H9 (cell line): ENCODE measurements at regions not wholly inside any gene's neighbourhood (a gene's known extent, or its start where the extent isn't known, plus 50 kb on each side); places are given as distances from the start of the nearest gene placed in this dataset.

Experiments
- DNase-seq: peaks from one replicate; pipeline ENCODE4 v3.0.0-alpha.2; 2017
- H2AFZ ChIP-seq: one replicate; pipeline ENCODE4 v1.6.1; 2013; ENCODE audit warnings: mild to moderate bottlenecking, low read length, control low read depth, moderate library complexity
- H2AK5ac ChIP-seq: 2 replicates; pipeline ENCODE4 v1.6.1; 2013; ENCODE audit warnings: low read length, control low read depth, mixed read lengths; ENCODE audit not compliant: insufficient read length
- H2BK120ac ChIP-seq: one replicate; pipeline ENCODE4 v1.6.1; 2013; ENCODE audit warnings: low read depth, mild to moderate bottlenecking, low read length, control low read depth, inconsistent platforms; ENCODE audit not compliant: poor library complexity, severe bottlenecking
- H2BK12ac ChIP-seq: 2 replicates; pipeline ENCODE4 v1.6.1; 2013; ENCODE audit warnings: low read length, control low read depth, mixed read lengths, low read depth; ENCODE audit not compliant: insufficient read length
- H2BK15ac ChIP-seq: 2 replicates; pipeline ENCODE4 v1.6.1; 2013; ENCODE audit warnings: low read depth, low read length, control low read depth
- H2BK20ac ChIP-seq: one replicate; pipeline ENCODE4 v1.6.1; 2013; ENCODE audit warnings: low read depth, mild to moderate bottlenecking, low read length, control low read depth, inconsistent platforms; ENCODE audit not compliant: poor library complexity, severe bottlenecking
- H2BK5ac ChIP-seq: 2 replicates; pipeline ENCODE4 v1.6.1; 2013; ENCODE audit warnings: low read length, control low read depth, mixed read lengths; ENCODE audit not compliant: insufficient read length
- H3K14ac ChIP-seq: 2 replicates; pipeline ENCODE4 v1.6.1; 2013; ENCODE audit warnings: low read length, control low read depth; ENCODE audit not compliant: insufficient read depth
- H3K18ac ChIP-seq: 2 replicates; pipeline ENCODE4 v1.6.1; 2013; ENCODE audit warnings: low read depth, mild to moderate bottlenecking, mixed read lengths, low read length, control low read depth; ENCODE audit not compliant: insufficient read length
- H3K23ac ChIP-seq: 2 replicates; pipeline ENCODE4 v1.6.1; 2013; ENCODE audit warnings: low read length, control low read depth, mixed read lengths, low read depth; ENCODE audit not compliant: insufficient read length
- H3K23me2 ChIP-seq: 2 replicates; pipeline ENCODE4 v1.6.1; 2013; ENCODE audit warnings: low read depth, mild to moderate bottlenecking, mixed read lengths, low read length, control low read depth; ENCODE audit not compliant: insufficient read length, poor library complexity, severe bottlenecking
- H3K27ac ChIP-seq: 2 replicates; pipeline ENCODE4 v1.5.1; 2013; ENCODE audit warnings: low read length, control low read depth, mixed read lengths, low read depth; ENCODE audit not compliant: insufficient read length
- H3K27me3 ChIP-seq: 2 replicates; pipeline ENCODE4 v1.6.1; 2013; ENCODE audit warnings: low read length, control low read depth, inconsistent platforms; ENCODE audit not compliant: insufficient read depth
- H3K4ac ChIP-seq: 2 replicates; pipeline ENCODE4 v1.6.1; 2013; ENCODE audit warnings: low read depth, mild to moderate bottlenecking, control low read depth, inconsistent platforms, low read length, moderate library complexity
- H3K4me1 ChIP-seq: 2 replicates; pipeline ENCODE4 v1.6.1; 2013; ENCODE audit warnings: low read length, control low read depth, inconsistent platforms; ENCODE audit not compliant: insufficient read depth
- H3K4me2 ChIP-seq: 2 replicates; pipeline ENCODE4 v1.6.1; 2013; ENCODE audit warnings: low read length, control low read depth, mixed read lengths; ENCODE audit not compliant: insufficient read length, insufficient read depth
- H3K56ac ChIP-seq: 2 replicates; pipeline ENCODE4 v1.6.1; 2013; ENCODE audit warnings: low read depth, mild to moderate bottlenecking, mixed read lengths, low read length, control low read depth; ENCODE audit not compliant: insufficient read length
- H3K79me1 ChIP-seq: 2 replicates; pipeline ENCODE4 v1.6.1; 2013; ENCODE audit warnings: low read depth, mild to moderate bottlenecking, moderate library complexity, low read length, control low read depth, inconsistent platforms; ENCODE audit not compliant: insufficient read depth, poor library complexity, severe bottlenecking
- H3K79me2 ChIP-seq: 2 replicates; pipeline ENCODE4 v1.6.1; 2013; ENCODE audit warnings: low read length, control low read depth, inconsistent platforms; ENCODE audit not compliant: insufficient read depth
- H3K9ac ChIP-seq: 2 replicates; pipeline ENCODE4 v1.6.1; 2013; ENCODE audit warnings: low read length, control low read depth, mixed read lengths; ENCODE audit not compliant: insufficient read length; ENCODE audit errors: extremely low read depth
- H3K9me3 ChIP-seq: one replicate; pipeline ENCODE4 v1.6.1; 2013; ENCODE audit warnings: low read depth, low read length, inconsistent platforms; ENCODE audit not compliant: control insufficient read depth
- H3T11ph ChIP-seq: one replicate; pipeline ENCODE4 v1.6.1; 2013; ENCODE audit warnings: mild to moderate bottlenecking, low read length, control low read depth, inconsistent platforms
- H4K20me1 ChIP-seq: one replicate; pipeline ENCODE4 v1.6.1; 2013; ENCODE audit not compliant: control insufficient read depth, insufficient read length, insufficient read depth
- H4K5ac ChIP-seq: 2 replicates; pipeline ENCODE4 v1.6.1; 2013; ENCODE audit warnings: low read depth, mild to moderate bottlenecking, mixed read lengths, low read length, control low read depth; ENCODE audit not compliant: insufficient read length
- H4K8ac ChIP-seq: replicated peaks from 2 replicates; pipeline ENCODE4 v1.6.1; 2013; ENCODE audit warnings: low read length, control low read depth, mixed read lengths, low read depth; ENCODE audit not compliant: insufficient read length
- H4K91ac ChIP-seq: 2 replicates; pipeline ENCODE4 v1.6.1; 2013; ENCODE audit warnings: low read depth, mild to moderate bottlenecking, moderate library complexity, mixed read lengths, low read length, control low read depth; ENCODE audit not compliant: insufficient read length
- H3K27ac Mint-ChIP-seq, 3 experiments: 2 replicates in 2 of 3; 3 replicates in 1 of 3; pipeline ENCODE4 v1.8.0; 2020 to 2021; ENCODE audit warnings: mixed read lengths in 3 of 3, mild to moderate bottlenecking in 1 of 3, moderate library complexity in 1 of 3
- H3K27me3 Mint-ChIP-seq: 2 replicates; pipeline ENCODE4 v1.8.0; 2021; ENCODE audit warnings: low read depth, mild to moderate bottlenecking, moderate library complexity, mixed read lengths
- H3K36me3 Mint-ChIP-seq, 3 experiments: 2 replicates in 2 of 3; 3 replicates in 1 of 3; pipeline ENCODE4 v1.8.0; 2020 to 2021; ENCODE audit warnings: low read depth in 3 of 3, mixed read lengths in 3 of 3; ENCODE audit not compliant: insufficient read depth in 1 of 3
- H3K4me1 Mint-ChIP-seq, 2 experiments: 2 replicates each; pipeline ENCODE4 v1.8.0; 2020; ENCODE audit warnings: mixed read lengths in 2 of 2
- H3K4me3 Mint-ChIP-seq, 2 experiments: 2 replicates in 1 of 2; 3 replicates in 1 of 2; pipeline ENCODE4 v1.8.0; 2020 to 2021; ENCODE audit warnings: mild to moderate bottlenecking in 2 of 2, mixed read lengths in 2 of 2, moderate library complexity in 1 of 2
- H3K9me3 Mint-ChIP-seq, 2 experiments: 2 replicates in 1 of 2; 3 replicates in 1 of 2; pipeline ENCODE4 v1.8.0; 2020; ENCODE audit warnings: mild to moderate bottlenecking in 2 of 2, mixed read lengths in 2 of 2, moderate library complexity in 1 of 2
- CTCF ChIP-seq: fragments of 200-600 bp; sonication (generic); conservative IDR thresholded peaks from 3 replicates; pipeline ENCODE4 v1.8.0; 2021; ENCODE audit warnings: antibody characterized with exemption, mild to moderate bottlenecking
- WGBS: extraction: QIAGEN DNeasy Blood & Tissue Kit; methylation state at CpG from one replicate; pipeline ENCODE4 v1.1.7; 2013; ENCODE audit warnings: missing lambda C conversion rate, low lambda C conversion rate, mixed read lengths; ENCODE audit not compliant: insufficient read length; ENCODE audit errors: extremely low coverage; 5-methylcytosine and 5-hydroxymethylcytosine counted together

- no peak for DNase-seq
- no peaks in the 10 kb centered on the region for H3K4me1 ChIP-seq
- no peak overlapping the region for H4K91ac ChIP-seq
- no peak overlapping the region for H2BK120ac ChIP-seq
- Mint-ChIP-seq H3K4me1 (peaks cover 4 to 6% of the 10 kb centered on the region in 2 experiments; a peak in 3 of 4 replicates), H3K36me3 (peaks cover 0 to 2% (median 0%) of the 10 kb centered on the region in 3 experiments; a peak in 3 of 7 replicates), H3K27me3 (0 out of 2 replicates have a peak, but pooled peaks cover 1% of the 10 kb centered on the region), H3K4me3 (no peak overlapping the region), H3K9me3 (peaks cover 0 to 4% of the 10 kb centered on the region in 2 experiments; a peak in 2 of 5 replicates), H3K27ac (no peak overlapping the region)
- no peaks in the 10 kb centered on the region for H3K79me1 ChIP-seq
- H4K5ac ChIP-seq, result no peak overlapping the region
- no peak overlapping the region for H3K4ac ChIP-seq
- no peak for TF ChIP-seq CTCF
- no peak overlapping the region for H2BK12ac ChIP-seq
- H3K14ac ChIP-seq, result no peak overlapping the region
- H2AK5ac ChIP-seq, result no peak overlapping the region
- no peaks in the 10 kb centered on the region for H3K27me3 ChIP-seq
- H3K9ac ChIP-seq, result no peak overlapping the region
- no peaks in the 10 kb centered on the region for H4K20me1 ChIP-seq
- H3K56ac ChIP-seq, result no peak overlapping the region
- H3K18ac ChIP-seq, result no peak overlapping the region
- H2AFZ ChIP-seq, result no peak overlapping the region
- H3T11ph ChIP-seq, result no peak overlapping the region
- H4K8ac ChIP-seq, result no peak overlapping the region
- H2BK15ac ChIP-seq, result no peak overlapping the region
- no peak overlapping the region for H3K23ac ChIP-seq
- H3K4me2 ChIP-seq, result no peak overlapping the region
- no peak overlapping the region for H3K27ac ChIP-seq
- H3K79me2 ChIP-seq, result no peaks in the 10 kb centered on the region
- H2BK5ac ChIP-seq, result no peak overlapping the region
- no CpG with 5 or more reads among the region's 3 CpGs for WGBS
- no peaks in the 10 kb centered on the region for H3K23me2 ChIP-seq
- no peak overlapping the region for H2BK20ac ChIP-seq
- no peaks in the 10 kb centered on the region for H3K9me3 ChIP-seq
Measured at GRCh38 chr18:76285866-76286265, 209.2 kb downstream of the ZNF516 start.
